ENCODE measurements at regions not wholly inside any gene's neighbourhood (a gene's known extent, or its start where the extent isn't known, plus 50 kb on each side); places are given as distances from the start of the nearest gene placed in this dataset.

- DNase-seq = no peak
These were observed 78.1 kb upstream of the SLC38A11 start for GRCh38 chr2:165033402-165033801.

GRCh38 chr2:165032559-165032958, 77.2 kb upstream of the SLC38A11 start:
- no peak for DNase-seq

GRCh38 chr2:165024199-165024598, 68.9 kb upstream of the SLC38A11 start:
- no peak for DNase-seq

- no peak for DNase-seq
These were observed 67.5 kb upstream of the SLC38A11 start for GRCh38 chr2:165022781-165023180.

GRCh38 chr2:165017966-165018596, 62.8 kb upstream of the SLC38A11 start:
- DNase-seq = no peak

GRCh38 chr2:165016772-165017411, 61.6 kb upstream of the SLC38A11 start:
- DNase-seq = peak in 2 of 4 experiments; percentile 19 to 21

- peak; percentile 70 to 84 (median 75) for DNase-seq
These were observed 59.8 kb upstream of the SLC38A11 start for GRCh38 chr2:165015052-165015642.

- no peak for DNase-seq
These were observed 58.8 kb upstream of the SLC38A11 start for GRCh38 chr2:165013944-165014619.

- no peak for DNase-seq
These were observed 55.9 kb upstream of the SLC38A11 start for GRCh38 chr2:165011199-165011598.

GRCh38 chr2:165010556-165010955, 55.2 kb upstream of the SLC38A11 start:
- no peak for DNase-seq

- no peak for DNase-seq
These were observed 54.1 kb upstream of the SLC38A11 start for GRCh38 chr2:165009466-165009865.

- no peak for DNase-seq
These were observed 53.5 kb upstream of the SLC38A11 start for GRCh38 chr2:165008730-165009315.

- DNase-seq = peak in 3 of 4 experiments; percentile 14 to 22 (median 15)
These were observed 51.9 kb upstream of the SLC38A11 start for GRCh38 chr2:165007161-165007744.
